ENCODE measurements at regions not wholly inside any gene's neighbourhood (a gene's known extent, or its start where the extent isn't known, plus 50 kb on each side); places are given as distances from the start of the nearest gene placed in this dataset.
A peak's percentile ranks its signal among the peaks of the same experiment; 100 is the strongest.

DNA sequence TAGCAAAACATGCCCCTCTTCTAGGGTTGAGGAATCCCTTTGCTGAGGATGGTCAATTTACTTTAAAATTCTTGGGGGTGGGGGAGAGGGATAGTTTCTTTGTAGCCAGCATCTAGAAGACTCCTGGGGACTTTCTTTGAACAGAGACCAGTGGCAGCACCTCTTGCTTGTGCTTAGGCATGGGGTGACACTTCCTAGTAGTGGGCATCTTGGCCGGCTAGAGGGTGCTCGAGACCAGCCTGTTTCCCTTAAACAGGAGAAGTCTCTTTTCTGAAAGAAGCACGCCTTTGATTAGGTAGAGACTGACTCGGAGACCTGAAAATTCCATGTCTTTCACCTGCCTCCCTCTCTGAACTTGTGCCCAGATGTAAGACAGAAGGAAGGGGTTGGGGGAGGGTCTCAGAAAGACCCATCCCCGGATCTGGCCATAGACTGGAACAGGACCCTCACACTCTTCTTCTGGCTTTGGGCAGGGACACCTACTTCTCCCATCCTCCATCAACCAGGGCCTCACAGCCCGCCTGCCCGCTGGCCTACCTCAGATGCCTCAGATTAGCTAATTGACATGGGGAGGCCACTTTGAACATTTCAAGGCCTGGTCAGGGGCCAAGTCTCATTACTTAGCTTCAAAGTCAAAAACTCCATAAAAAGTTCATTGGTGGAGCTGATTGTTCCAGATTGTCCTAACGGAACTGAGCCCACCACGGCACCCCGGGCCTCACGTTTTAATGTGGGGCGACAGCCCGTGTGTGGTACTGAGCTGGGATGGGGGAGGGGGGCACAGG is 172.2 kb downstream of the CDC5L start:
- no peak for DNase-seq (ENCODE audit: low spot score)

DNA sequence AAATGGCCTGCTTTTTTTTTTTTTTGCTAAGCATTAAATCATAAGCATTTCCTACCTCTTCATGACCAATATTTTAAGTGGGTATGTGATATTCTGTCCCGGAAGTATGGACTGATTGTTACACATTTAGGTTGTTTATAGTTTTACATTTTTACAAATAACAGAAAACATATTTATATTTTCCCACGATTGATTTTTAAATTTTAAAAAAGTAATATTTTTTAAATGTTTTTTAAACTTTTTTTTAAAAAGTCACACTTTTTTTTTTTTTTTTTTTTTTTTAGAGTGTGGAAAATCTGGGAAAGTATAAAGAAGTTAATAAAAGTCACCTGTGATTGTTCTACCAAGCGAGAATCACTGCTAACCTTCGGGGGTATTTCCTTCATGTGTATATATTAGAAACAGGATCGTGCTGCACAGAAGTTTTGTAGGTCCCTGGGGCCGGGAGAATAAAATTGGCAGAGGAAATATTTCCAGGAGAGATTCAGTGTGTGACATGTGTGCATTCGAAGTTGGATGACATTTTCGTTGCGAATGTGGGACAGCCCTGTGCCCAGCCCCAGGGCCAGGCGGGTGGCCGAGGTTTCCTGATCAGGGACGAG is 173.1 kb downstream of the CDC5L start:
- DNase-seq (ENCODE audit: low spot score): no peak

- no peak for DNase-seq (ENCODE audit: low spot score)
Measured at GRCh38 chr6:44561060-44561623, 173.6 kb downstream of the CDC5L start.

DNA sequence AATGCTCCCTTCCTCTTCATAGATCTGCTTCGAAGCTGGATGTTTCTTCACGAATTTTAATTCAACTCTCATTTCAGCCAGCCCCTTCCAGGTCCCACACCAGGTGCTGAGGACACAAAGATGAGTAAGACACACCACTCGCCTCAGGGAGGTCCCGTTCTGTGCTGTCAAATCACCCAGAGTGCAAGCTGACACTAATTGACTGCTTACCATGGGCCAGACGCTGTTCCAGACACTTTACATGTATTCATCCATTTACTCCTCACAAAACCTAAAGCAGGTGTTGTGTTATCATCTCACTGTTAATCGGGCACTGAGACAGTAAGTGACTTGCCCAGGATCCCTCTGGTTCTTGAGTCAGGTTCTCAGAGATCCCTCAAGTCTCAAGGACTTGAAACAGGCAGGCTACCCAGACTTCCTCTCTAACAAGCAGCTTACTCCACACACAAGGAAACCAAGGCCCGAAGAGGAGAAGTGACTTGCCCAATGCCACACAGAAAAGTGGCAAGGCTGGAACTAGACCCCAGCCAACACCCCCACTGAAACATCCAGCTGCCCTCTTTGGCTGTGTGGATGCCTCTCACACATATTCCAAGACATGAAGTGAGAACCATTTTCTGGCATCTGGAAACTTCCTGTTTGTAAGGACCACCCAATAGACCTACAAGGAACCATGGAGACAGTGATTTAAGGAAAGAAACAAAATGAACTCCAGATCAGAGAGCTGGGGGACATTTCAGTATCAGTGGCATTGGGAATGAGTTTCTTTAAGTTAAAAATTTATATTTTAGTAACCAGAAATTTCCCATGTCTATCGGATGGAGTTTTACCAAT is 174.5 kb downstream of the CDC5L start:
- no peak for DNase-seq (ENCODE audit: low spot score)

DNA sequence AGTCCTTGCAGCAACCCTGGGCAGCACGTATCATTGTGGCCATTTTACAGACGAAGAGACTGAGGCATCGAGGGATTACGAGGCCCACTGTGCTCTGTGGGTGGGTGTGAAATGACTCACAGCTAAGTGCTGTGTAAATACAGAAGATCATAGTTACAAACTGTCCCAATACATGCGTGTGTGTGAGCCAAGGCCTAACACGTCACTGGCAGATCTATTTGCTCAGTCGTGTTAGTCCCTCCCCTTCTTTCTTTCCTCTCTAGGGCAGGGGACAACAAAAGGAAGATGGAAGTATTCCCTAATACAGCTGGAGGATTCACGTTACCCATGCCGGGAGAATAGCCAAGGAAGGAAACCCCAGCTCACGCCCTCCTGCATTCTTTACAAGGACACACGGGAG is 175.9 kb downstream of the CDC5L start:
- no peak for DNase-seq (ENCODE audit: low spot score)

- DNase-seq (ENCODE audit: low spot score): no peak
Measured at GRCh38 chr6:44564906-44565524, 177.5 kb downstream of the CDC5L start.

- DNase-seq (ENCODE audit: low spot score): no peak
Measured at GRCh38 chr6:44567406-44567805, 179.9 kb downstream of the CDC5L start.

DNA sequence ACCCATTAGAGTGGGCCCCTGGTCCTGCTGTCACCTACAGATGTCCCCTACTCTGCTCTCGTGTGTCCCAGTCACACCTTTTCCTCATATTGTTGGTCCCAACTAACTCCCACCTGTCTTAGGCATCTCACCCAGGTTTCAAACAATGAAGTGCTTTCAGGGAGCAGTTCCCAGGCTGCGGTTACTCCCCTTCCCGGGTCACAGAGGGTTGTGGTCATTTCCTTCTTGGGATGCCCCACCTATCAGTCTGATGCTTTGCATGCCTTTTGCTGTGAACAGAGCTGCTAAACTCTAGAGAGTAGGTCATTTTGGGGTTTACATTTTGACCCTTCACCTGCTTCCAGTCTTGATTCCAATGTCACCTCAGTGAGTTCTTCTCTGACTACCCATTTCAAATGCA is 181.6 kb downstream of the CDC5L start:
- DNase-seq (ENCODE audit: low spot score): no peak

GRCh38 chr6:44569931-44570385 is 182.5 kb downstream of the CDC5L start:
- no peak for DNase-seq (ENCODE audit: low spot score)

GRCh38 chr6:44571510-44571909 is 184.0 kb downstream of the CDC5L start:
- DNase-seq (ENCODE audit: low spot score): no peak

DNA sequence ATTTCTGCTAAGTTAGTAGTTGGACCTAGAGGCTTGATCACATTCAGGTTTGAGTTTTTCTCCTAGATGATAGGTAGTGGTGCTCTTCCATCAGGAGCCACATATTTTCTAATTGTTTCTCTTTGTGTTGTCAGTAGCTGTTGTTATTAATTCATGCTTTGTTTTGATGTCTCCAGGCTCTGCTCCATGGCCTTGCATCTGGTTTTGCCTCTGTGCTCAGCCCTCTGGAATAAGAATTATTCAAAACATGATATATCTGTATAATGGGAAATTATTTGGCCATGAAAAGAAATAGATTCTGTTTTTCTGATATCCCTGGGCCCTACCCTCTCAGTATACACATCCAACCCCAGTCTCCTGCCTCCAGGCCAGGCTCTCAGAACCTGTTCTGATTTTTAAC is 184.8 kb downstream of the CDC5L start:
- no peak for DNase-seq (ENCODE audit: low spot score)

DNA sequence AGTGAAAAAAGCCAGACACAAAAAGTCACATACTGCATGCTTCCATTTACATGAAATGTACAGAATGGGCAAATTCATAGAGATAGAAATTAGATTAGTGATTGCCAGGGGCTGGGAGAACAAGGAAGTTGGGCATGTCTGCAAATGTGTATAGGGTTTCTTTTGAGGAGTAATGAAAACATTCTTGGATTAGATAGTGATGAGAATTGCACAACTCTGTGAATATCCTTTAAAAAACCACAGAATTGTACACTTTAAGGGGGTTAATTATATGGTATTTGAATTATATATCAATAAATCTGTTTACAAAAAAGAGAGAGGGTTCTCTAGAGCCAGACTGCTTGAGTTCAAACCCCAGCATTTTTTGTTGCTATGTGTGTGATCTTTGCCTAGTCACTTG is 188.1 kb downstream of the CDC5L start:
- no peak for DNase-seq (ENCODE audit: low spot score)

DNA sequence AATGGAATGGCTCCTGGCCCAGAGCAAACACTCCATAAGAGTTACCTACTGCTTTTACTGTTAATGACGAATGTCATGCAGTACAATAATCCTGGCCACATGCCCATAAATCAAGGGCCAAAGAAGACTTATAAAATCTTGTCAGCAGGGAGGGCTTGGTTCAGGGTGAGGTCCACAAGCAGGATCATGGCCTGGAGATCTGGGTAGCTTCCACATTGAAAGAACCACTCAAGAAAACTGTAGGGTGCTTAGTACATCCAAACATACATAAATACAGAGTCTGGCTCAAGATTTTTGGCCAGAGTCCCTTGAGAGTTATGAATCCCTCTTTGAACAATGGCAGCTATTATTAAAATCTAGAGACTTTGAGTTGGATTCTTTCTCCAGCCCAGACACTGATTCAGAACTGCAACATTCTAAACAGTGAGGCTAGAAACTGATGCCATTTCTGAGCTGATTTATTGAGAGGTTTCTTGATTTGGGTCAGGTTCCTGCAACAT is 188.7 kb downstream of the CDC5L start:
- no peak for DNase-seq (ENCODE audit: low spot score)

DNA sequence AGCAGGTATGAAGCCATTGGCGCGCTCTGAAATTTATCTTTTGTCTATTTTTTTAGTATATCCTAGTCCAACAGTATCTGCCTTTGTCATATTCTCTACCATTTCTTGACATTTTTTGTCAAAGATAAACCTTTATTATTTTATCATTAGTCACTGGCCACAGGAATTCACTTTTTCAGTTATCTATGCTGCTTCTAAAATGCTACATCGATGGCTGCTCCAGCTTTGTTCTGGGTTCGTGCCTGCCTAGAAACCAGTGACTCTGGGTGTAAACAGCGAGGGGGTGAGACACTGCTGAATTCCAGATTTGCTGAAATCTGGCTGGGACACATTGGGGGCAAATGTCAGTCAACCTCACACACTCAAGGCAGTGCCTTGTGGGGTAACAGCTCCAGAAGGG is 193.4 kb downstream of the CDC5L start:
- no peak for DNase-seq (ENCODE audit: low spot score)

DNA sequence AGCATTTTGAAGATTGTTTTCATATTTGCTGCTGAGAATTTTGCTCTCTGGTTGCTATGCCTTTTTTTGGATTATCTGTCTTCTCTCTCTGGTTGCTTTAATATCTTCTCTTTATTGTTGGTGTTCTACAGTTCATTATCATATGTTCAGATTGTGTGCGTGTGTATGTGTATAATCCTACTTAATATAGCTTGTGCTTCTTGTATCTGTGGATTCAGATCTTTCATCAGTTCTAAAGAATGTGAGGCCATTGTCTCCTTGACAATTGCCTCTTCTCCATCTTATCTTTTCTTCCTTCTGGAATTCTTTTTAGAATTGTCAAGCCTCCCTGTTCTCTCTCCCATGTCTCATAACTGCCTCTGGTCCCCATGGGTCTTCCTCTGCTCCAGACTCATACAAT is 195.4 kb downstream of the CDC5L start:
- no peak for DNase-seq (ENCODE audit: low spot score)

- DNase-seq (ENCODE audit: low spot score): no peak
Measured at GRCh38 chr6:44590471-44590870, 203.0 kb downstream of the CDC5L start.

- DNase-seq (ENCODE audit: low spot score): peak; percentile 56
Measured at GRCh38 chr6:44593539-44593944, 206.0 kb downstream of the CDC5L start.

GRCh38 chr6:44594481-44594880 is 207.0 kb downstream of the CDC5L start:
- no peak for DNase-seq (ENCODE audit: low spot score)

GRCh38 chr6:44598679-44599078 is 211.2 kb downstream of the CDC5L start:
- DNase-seq (ENCODE audit: low spot score): no peak

DNA sequence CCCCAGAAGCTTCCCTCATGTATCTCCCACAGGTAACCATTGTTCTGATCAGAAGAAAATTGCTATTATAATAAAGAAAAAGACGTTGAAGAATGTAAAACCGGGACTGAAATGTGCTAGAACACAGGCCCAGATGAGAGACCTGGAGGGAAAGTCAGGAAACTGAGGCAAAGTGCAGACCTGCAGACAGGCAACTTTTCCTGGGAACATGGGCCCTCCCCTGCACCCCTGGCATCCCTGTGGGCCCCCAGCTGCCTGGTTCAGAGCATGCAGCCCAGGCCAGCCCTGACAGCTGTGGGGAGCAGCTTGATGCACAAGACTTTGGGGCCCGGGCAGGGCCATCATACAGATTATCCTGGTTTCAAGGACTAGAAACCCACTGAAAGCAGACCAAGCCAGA is 212.2 kb downstream of the CDC5L start:
- DNase-seq (ENCODE audit: low spot score): no peak

DNA sequence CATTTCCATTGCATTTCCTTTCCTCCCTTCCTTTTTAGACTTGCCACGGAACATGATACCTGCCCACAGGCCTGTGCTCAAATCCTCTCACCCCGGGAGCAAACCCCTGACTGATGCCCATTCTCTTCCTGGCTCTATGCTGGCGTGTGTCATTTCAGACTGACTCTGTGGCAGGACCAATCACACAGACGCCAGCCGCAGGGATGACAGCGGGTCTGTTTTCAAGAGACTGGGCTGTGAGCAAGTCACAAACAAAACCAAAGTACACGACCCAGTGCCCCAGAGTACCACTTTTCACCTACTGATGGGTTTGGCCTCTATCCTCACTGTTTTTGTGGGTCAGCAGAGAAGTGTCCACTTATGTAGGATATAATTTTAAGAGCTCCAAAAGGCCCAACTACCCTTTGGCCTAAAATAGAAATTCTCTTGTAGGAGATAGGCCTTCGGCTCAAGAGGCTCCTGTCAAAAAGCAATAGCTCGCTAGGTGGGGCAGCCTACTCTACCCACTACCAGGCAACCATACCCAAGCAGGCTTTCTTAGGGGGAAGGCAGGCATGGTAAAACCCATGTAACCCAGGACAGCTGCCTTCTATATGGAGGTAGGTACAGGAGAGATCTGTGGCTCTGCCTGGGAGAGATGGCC is 215.7 kb downstream of the CDC5L start:
- DNase-seq (ENCODE audit: low spot score): no peak
